ENCODE measurements at regions not wholly inside any gene's neighbourhood (a gene's known extent, or its start where the extent isn't known, plus 50 kb on each side); places are given as distances from the start of the nearest gene placed in this dataset.

DNA sequence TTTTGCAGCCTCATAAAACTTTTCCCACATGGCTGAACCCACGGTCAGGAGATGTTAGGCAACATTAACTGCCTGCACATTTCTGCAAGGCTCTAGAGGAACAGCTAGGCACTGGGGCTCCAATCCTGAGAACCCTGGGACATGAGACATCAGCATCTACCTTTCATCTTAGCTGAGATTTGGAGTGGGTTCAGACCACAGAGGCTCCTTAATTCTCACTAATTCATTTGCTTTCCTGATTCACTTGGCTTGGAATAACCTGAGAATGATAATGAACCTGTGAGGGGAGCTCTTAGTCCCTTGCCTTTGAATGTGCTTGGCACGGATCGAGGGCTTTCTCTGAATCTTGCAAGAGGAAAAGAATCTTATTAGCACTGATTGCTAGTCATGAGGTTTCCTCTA lies 266.2 kb downstream of the FIGN start:
- ATAC-seq, result no peak
- Mint-ChIP-seq H3K4me1 (no peaks in the 10 kb centered on the region), H3K27ac (no peak overlapping the region), H3K4me3 (no peak overlapping the region), H3K9me3 (no peaks in the 10 kb centered on the region), H3K36me3 (no peaks in the 10 kb centered on the region), H3K27me3 (peaks cover 9% of the 10 kb centered on the region)

GRCh38 chr2:163467251-163467630 lies 268.6 kb downstream of the FIGN start:
- no peaks in the 10 kb centered on the region for H3K36me3 Mint-ChIP-seq
- no peaks in the 10 kb centered on the region for H3K9me3 Mint-ChIP-seq
- peaks cover 9% of the 10 kb centered on the region for H3K27me3 Mint-ChIP-seq
- H3K4me3 Mint-ChIP-seq, result no peak overlapping the region
- H3K27ac Mint-ChIP-seq, result no peak overlapping the region
- H3K4me1 Mint-ChIP-seq, result no peaks in the 10 kb centered on the region
- ATAC-seq, result no peak

DNA sequence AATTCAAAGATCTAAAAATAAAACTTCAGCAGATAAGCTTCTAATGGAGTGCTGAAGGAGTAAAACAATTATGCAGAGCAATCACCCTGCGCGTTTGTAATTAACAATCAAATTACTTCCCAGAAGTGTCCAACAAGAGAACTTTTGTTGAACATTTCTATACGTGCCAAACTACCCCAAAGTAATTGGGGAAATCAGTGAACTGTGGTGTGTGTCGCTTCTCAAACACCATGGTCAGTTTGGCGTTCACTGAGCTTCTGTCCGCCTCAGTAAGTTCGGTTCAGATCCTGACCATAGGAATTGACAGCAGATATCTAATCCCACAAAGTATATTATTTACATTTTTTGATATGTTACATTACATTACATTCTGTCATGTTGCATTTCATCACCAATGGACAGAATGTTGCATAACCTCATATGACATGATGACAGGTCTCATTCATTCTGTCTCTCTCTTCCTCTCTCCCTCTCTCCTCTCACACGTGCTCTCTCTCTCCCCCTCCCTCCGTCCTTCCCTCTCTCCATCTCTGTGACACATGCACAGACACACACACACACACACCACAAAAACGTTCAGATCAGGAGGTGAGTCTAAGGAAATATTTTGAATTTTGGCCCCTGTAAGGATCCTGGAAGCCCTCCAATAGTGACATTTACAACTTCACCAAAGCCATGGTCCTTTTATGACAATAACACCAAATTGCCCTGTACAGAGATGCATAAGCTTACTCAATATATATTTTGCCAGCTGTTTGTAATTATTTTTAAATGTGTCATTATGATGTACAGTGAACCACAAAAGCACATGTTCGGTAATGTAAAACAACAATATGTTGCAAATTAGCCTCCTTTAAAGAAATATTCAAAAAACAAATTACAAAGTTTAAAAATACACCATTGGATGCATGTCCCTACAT lies 269.2 kb downstream of the FIGN start:
- H3K4me3 Mint-ChIP-seq, result no peak overlapping the region
- no peak for ATAC-seq

DNA sequence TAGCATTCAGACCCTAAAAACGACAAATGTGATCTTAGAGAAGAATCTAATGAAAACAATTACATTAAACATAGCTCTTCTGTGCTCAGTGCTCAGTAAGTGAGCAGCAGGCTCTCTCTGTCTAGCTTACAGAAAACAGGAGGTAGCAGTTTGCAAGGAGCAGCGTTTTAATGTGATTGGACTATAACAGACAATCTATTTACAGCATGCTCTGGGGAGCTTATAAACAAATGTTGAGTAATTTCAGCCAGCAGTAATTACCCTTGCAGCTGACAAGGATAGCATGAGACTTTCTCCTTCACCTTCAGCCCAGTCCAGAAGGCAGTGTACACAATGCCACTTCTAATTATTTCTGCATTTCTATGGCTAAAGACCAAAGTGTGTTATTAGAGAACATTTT lies 270.4 kb downstream of the FIGN start:
- Mint-ChIP-seq H3K27ac (no peak overlapping the region), H3K9me3 (no peaks in the 10 kb centered on the region), H3K4me3 (no peak overlapping the region), H3K36me3 (no peaks in the 10 kb centered on the region), H3K4me1 (no peaks in the 10 kb centered on the region), H3K27me3 (peaks cover 9% of the 10 kb centered on the region)
- no peak for ATAC-seq

More for the DNA sequence above, 269.2 kb downstream of the FIGN start:
- Mint-ChIP-seq H3K27ac (no peak overlapping the region), H3K9me3 (no peaks in the 10 kb centered on the region), H3K36me3 (no peaks in the 10 kb centered on the region), H3K27me3 (peaks cover 9% of the 10 kb centered on the region), H3K4me1 (no peaks in the 10 kb centered on the region)

- H3K4me3 Mint-ChIP-seq, result no peak overlapping the region
- no peak for ATAC-seq
- no peaks in the 10 kb centered on the region for H3K36me3 Mint-ChIP-seq
- no peak overlapping the region for H3K27ac Mint-ChIP-seq
- H3K27me3 Mint-ChIP-seq, result peaks cover 9% of the 10 kb centered on the region
- no peaks in the 10 kb centered on the region for H3K9me3 Mint-ChIP-seq
- no peaks in the 10 kb centered on the region for H3K4me1 Mint-ChIP-seq
These were observed 272.4 kb downstream of the FIGN start for GRCh38 chr2:163463411-163463810.

GRCh38 chr2:163462993-163463392 lies 272.8 kb downstream of the FIGN start:
- peaks cover 9% of the 10 kb centered on the region for H3K27me3 Mint-ChIP-seq
- no peak overlapping the region for H3K4me3 Mint-ChIP-seq

GRCh38 chr2:163459986-163460385 lies 275.8 kb downstream of the FIGN start:
- ATAC-seq, result no peak
- no peaks in the 10 kb centered on the region for H3K36me3 Mint-ChIP-seq
- H3K27ac Mint-ChIP-seq, result no peak overlapping the region
- no peaks in the 10 kb centered on the region for H3K9me3 Mint-ChIP-seq
- H3K4me3 Mint-ChIP-seq, result no peak overlapping the region
- H3K27me3 Mint-ChIP-seq, result no peaks in the 10 kb centered on the region
- no peaks in the 10 kb centered on the region for H3K4me1 Mint-ChIP-seq

More at GRCh38 chr2:163462993-163463392, 272.8 kb downstream of the FIGN start:
- H3K27ac Mint-ChIP-seq, result no peak overlapping the region
- ATAC-seq, result no peak
- H3K9me3 Mint-ChIP-seq, result no peaks in the 10 kb centered on the region
- no peaks in the 10 kb centered on the region for H3K36me3 Mint-ChIP-seq
- no peaks in the 10 kb centered on the region for H3K4me1 Mint-ChIP-seq

- H3K27ac Mint-ChIP-seq, result no peak overlapping the region
- H3K27me3 Mint-ChIP-seq, result no peaks in the 10 kb centered on the region
- no peak for ATAC-seq
- H3K36me3 Mint-ChIP-seq, result no peaks in the 10 kb centered on the region
- H3K9me3 Mint-ChIP-seq, result no peaks in the 10 kb centered on the region
- H3K4me1 Mint-ChIP-seq, result no peaks in the 10 kb centered on the region
- H3K4me3 Mint-ChIP-seq, result no peak overlapping the region
These were observed 278.7 kb downstream of the FIGN start for GRCh38 chr2:163456953-163457743.

- ATAC-seq, result no peak
- Mint-ChIP-seq H3K4me3 (no peak overlapping the region), H3K9me3 (no peaks in the 10 kb centered on the region), H3K27ac (no peak overlapping the region), H3K4me1 (no peaks in the 10 kb centered on the region), H3K36me3 (no peaks in the 10 kb centered on the region), H3K27me3 (no peaks in the 10 kb centered on the region)
These were observed 280.0 kb downstream of the FIGN start for GRCh38 chr2:163455815-163456214.

DNA sequence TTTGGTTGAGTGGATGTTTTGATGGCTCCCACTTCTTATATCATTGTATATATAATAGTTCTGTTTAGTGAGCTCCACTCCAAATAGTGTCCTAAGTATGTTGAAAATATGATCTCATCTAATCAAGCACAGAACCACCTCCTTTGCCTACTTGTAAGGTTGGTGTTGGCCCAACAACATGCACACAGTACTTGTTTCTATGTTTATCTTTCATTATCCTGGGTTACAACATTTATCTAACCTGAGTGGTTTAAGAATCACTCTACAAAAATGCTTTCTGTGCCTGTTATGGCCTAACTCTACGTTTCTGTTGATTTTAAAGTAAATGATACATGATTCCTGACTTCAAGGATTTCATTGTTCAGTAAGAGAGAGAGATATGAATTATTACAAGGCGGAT lies 281.9 kb downstream of the FIGN start:
- Mint-ChIP-seq H3K4me3 (no peak overlapping the region), H3K36me3 (no peaks in the 10 kb centered on the region), H3K9me3 (no peaks in the 10 kb centered on the region), H3K27me3 (no peaks in the 10 kb centered on the region), H3K27ac (no peak overlapping the region), H3K4me1 (no peaks in the 10 kb centered on the region)
- no peak for ATAC-seq

DNA sequence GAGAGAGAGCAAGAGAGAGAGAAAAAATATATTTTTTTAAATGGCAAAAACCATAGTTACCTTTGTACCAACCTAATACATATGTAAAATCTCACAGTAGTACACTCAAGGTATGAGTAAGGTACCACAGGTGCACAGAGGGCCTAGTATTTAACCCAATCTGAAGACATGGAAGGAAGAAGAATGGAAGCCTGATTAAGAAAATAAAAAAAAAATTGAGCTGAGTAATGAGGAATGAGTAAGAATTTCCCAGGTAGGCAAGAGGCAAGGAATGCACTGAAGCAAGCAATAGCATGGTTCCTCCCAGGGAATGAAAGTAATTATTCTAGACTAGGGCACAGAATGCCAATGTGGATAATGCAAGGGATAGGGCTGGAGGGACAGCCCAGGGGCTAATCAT lies 294.2 kb downstream of the FIGN start:
- Mint-ChIP-seq H3K27me3 (no peaks in the 10 kb centered on the region), H3K9me3 (peaks cover 5% of the 10 kb centered on the region)
- no peak for ATAC-seq

DNA sequence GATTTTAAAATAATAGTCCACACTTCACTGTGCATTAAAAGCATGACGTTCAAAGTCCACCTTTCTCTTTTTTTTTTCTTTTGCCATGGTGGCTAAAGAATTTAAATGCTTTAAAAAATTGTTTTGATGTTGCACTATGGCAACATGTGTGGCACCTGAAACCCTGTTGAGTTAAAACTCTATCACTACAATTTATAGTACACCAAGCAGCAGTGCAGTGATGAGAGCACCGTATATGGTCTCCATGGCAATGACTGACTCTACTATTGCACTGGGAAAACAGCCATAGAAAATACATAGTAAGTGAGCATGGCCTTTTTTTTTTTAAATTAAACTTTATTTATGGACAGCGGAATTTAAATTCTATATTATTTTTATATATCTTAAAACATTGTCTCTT lies 298.8 kb downstream of the FIGN start:
- Mint-ChIP-seq H3K27ac (no peak overlapping the region), H3K4me3 (no peak overlapping the region), H3K36me3 (no peaks in the 10 kb centered on the region), H3K27me3 (no peaks in the 10 kb centered on the region), H3K4me1 (no peaks in the 10 kb centered on the region), H3K9me3 (peaks cover 3% of the 10 kb centered on the region)
- ATAC-seq, result no peak

More for the DNA sequence above, 294.2 kb downstream of the FIGN start:
- no peaks in the 10 kb centered on the region for H3K36me3 Mint-ChIP-seq
- H3K27ac Mint-ChIP-seq, result no peak overlapping the region
- H3K4me1 Mint-ChIP-seq, result no peaks in the 10 kb centered on the region
- no peak overlapping the region for H3K4me3 Mint-ChIP-seq

DNA sequence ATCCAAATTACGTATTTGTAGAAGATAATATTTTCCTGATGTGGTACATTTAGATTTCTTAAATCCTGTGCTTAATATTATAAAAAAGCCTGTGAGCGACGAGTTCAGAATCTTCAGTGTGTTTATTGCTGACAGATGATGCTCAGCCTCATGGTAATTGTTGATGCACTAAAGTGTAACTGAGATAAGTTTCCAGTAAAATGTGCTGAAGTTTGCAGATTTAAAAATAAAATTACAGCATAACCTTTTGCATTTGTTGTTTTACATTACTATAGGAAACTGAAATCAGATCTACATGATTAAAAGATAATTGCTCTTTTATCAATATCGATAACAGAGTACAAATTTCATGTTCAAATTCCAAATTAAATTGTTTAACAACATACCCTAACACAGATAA lies 307.6 kb downstream of the FIGN start:
- no peaks in the 10 kb centered on the region for H3K36me3 Mint-ChIP-seq
- no peaks in the 10 kb centered on the region for H3K4me1 Mint-ChIP-seq
- H3K27ac Mint-ChIP-seq, result no peak overlapping the region
- H3K4me3 Mint-ChIP-seq, result no peak overlapping the region
- ATAC-seq, result no peak
- H3K9me3 Mint-ChIP-seq, result peaks cover 4% of the 10 kb centered on the region
- H3K27me3 Mint-ChIP-seq, result no peaks in the 10 kb centered on the region

GRCh38 chr2:163420604-163421003 lies 315.2 kb downstream of the FIGN start:
- Mint-ChIP-seq H3K9me3 (no peaks in the 10 kb centered on the region), H3K27ac (no peak overlapping the region), H3K4me3 (no peak overlapping the region), H3K27me3 (no peaks in the 10 kb centered on the region), H3K36me3 (no peaks in the 10 kb centered on the region), H3K4me1 (peaks cover 14% of the 10 kb centered on the region)
- no peak for ATAC-seq

DNA sequence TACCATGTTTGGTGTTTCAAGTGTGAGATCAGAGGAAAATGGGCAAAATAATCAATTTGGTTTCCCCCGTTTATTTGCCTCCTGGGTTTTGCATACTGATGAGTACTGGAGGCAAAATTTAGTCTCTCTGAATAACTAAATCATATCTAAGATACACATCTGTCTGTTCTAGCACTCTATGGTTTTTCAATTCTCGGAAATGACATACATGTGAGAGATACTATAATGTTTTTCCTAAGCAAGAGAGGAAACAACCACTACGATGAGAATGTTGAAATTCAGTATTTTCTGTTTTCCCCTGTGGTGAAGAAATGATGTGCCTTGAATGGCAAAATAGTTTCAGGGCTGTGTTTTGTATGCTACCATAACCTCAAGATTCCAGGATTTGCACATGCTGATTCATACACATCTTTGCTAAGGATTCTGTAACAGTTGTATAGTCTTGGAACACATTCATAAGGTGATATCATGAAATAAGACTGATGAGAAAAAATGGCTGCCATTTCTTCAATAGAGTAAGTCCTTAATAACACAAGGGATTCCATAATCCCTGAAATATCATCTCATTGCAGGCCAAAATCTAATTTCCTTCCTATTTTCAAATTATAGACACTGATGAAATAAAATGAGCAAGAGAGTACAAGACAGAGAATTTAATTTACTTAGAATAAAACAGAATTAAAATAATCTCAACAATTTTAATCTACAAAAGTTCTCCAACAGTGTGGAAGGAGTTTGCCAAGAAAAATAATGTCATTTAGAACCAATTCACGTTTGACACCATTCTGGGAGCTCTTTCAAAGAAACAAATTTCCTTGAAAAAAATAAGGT lies 316.6 kb downstream of the FIGN start:
- Mint-ChIP-seq H3K9me3 (peaks cover 4% of the 10 kb centered on the region), H3K36me3 (peaks cover 6% of the 10 kb centered on the region), H3K27me3 (no peaks in the 10 kb centered on the region), H3K4me1 (peaks cover 21% of the 10 kb centered on the region), H3K4me3 (no peak overlapping the region), H3K27ac (no peak overlapping the region)
- ATAC-seq, result no peak
